HT1080 (cell line): ENCODE measurements at regions not wholly inside any gene's neighbourhood (a gene's known extent, or its start where the extent isn't known, plus 50 kb on each side); places are given as distances from the start of the nearest gene placed in this dataset.
A peak's percentile ranks its signal among the peaks of the same experiment; 100 is the strongest.

Experiments
- DNase-seq: peaks from one replicate; pipeline ENCODE4 v3.0.0-alpha.2; 2015; ENCODE audit warnings: low read depth

- peak; percentile 18 for DNase-seq
Measured at GRCh38 chr4:153988492-153989363, 199.8 kb upstream of the SFRP2 start.

GRCh38 chr4:153987291-153987690, 198.4 kb upstream of the SFRP2 start:
- peak; percentile 54 for DNase-seq

- DNase-seq: no peak
Measured at GRCh38 chr4:153976954-153977353, 188.1 kb upstream of the SFRP2 start.

GRCh38 chr4:153974452-153974851, 185.6 kb upstream of the SFRP2 start:
- DNase-seq: no peak

- DNase-seq: no peak
Measured at GRCh38 chr4:153973942-153974341, 185.1 kb upstream of the SFRP2 start.

GRCh38 chr4:153971899-153972298, 183.0 kb upstream of the SFRP2 start:
- no peak for DNase-seq

GRCh38 chr4:153970169-153970568, 181.3 kb upstream of the SFRP2 start:
- no peak for DNase-seq

GRCh38 chr4:153969542-153969941, 180.7 kb upstream of the SFRP2 start:
- DNase-seq: no peak

- no peak for DNase-seq
Measured at GRCh38 chr4:153966641-153967040, 177.8 kb upstream of the SFRP2 start.

- no peak for DNase-seq
Measured at GRCh38 chr4:153963216-153963615, 174.3 kb upstream of the SFRP2 start.

GRCh38 chr4:153962311-153963039, 173.6 kb upstream of the SFRP2 start:
- DNase-seq: peak; percentile 2

GRCh38 chr4:153955327-153955726, 166.4 kb upstream of the SFRP2 start:
- DNase-seq: no peak

GRCh38 chr4:153954654-153955053, 165.8 kb upstream of the SFRP2 start:
- no peak for DNase-seq

GRCh38 chr4:153950100-153950979, 161.5 kb upstream of the SFRP2 start:
- DNase-seq: peak; percentile 32

GRCh38 chr4:153948041-153948440, 159.2 kb upstream of the SFRP2 start:
- no peak for DNase-seq

GRCh38 chr4:153947124-153947523, 158.2 kb upstream of the SFRP2 start:
- no peak for DNase-seq

GRCh38 chr4:153945704-153946103, 156.8 kb upstream of the SFRP2 start:
- no peak for DNase-seq

GRCh38 chr4:153943738-153944415, 155.0 kb upstream of the SFRP2 start:
- DNase-seq: no peak

- no peak for DNase-seq
Measured at GRCh38 chr4:153940916-153941315, 152.0 kb upstream of the SFRP2 start.

GRCh38 chr4:153939570-153939969, 150.7 kb upstream of the SFRP2 start:
- no peak for DNase-seq

GRCh38 chr4:153938994-153939393, 150.1 kb upstream of the SFRP2 start:
- DNase-seq: no peak
